GM18870 (cell line): ENCODE measurements at regions not wholly inside any gene's neighbourhood (a gene's known extent, or its start where the extent isn't known, plus 50 kb on each side); places are given as distances from the start of the nearest gene placed in this dataset.

Source experiments
- ATAC-seq: cut with Tn5 transposase; IDR thresholded peaks from one replicate; pipeline ENCODE4 v1.9.1; 2021; ENCODE audit warnings: moderate library complexity; ENCODE audit not compliant: unreplicated experiment

- no peak for ATAC-seq
Observed at GRCh38 chr4:65139998-65140397, 530.3 kb downstream of the EPHA5 start.

- no peak for ATAC-seq
Observed at GRCh38 chr4:65126200-65126599, 544.1 kb downstream of the EPHA5 start.

GRCh38 chr4:65120287-65120686 is 550.0 kb downstream of the EPHA5 start:
- no peak for ATAC-seq

GRCh38 chr4:65102419-65102818 is 567.9 kb downstream of the EPHA5 start:
- ATAC-seq = no peak

GRCh38 chr4:65096630-65097029 is 573.7 kb downstream of the EPHA5 start:
- no peak for ATAC-seq

GRCh38 chr4:65089666-65090065 is 580.6 kb downstream of the EPHA5 start:
- no peak for ATAC-seq

GRCh38 chr4:65083076-65083475 is 587.2 kb downstream of the EPHA5 start:
- no peak for ATAC-seq

GRCh38 chr4:65071564-65071963 is 598.7 kb downstream of the EPHA5 start:
- ATAC-seq = no peak

GRCh38 chr4:65069177-65069576 is 601.1 kb downstream of the EPHA5 start:
- no peak for ATAC-seq

GRCh38 chr4:65066106-65066505 is 604.2 kb downstream of the EPHA5 start:
- no peak for ATAC-seq

GRCh38 chr4:65063601-65064000 is 606.7 kb downstream of the EPHA5 start:
- ATAC-seq = no peak

GRCh38 chr4:65050786-65051185 is 619.5 kb downstream of the EPHA5 start:
- no peak for ATAC-seq

GRCh38 chr4:65046192-65047133 is 623.8 kb downstream of the EPHA5 start:
- ATAC-seq = no peak

GRCh38 chr4:65033899-65034298 is 624.6 kb upstream of the TECRL start:
- ATAC-seq = no peak

- ATAC-seq = no peak
Observed at GRCh38 chr4:65028592-65028991, 619.3 kb upstream of the TECRL start.

- no peak for ATAC-seq
Observed at GRCh38 chr4:65023883-65024670, 614.8 kb upstream of the TECRL start.

GRCh38 chr4:65023081-65023480 is 613.8 kb upstream of the TECRL start:
- ATAC-seq = no peak

- no peak for ATAC-seq
Observed at GRCh38 chr4:65021737-65022136, 612.5 kb upstream of the TECRL start.

- no peak for ATAC-seq
Observed at GRCh38 chr4:65021149-65021548, 611.9 kb upstream of the TECRL start.

GRCh38 chr4:65019775-65020174 is 610.5 kb upstream of the TECRL start:
- ATAC-seq = no peak

- ATAC-seq = no peak
Observed at GRCh38 chr4:65018313-65018712, 609.1 kb upstream of the TECRL start.

- ATAC-seq = no peak
Observed at GRCh38 chr4:65014078-65014477, 604.8 kb upstream of the TECRL start.
